Amniotic epithelial cell (primary cell): ENCODE measurements at regions not wholly inside any gene's neighbourhood (a gene's known extent, or its start where the extent isn't known, plus 50 kb on each side); places are given as distances from the start of the nearest gene placed in this dataset.

Source experiments
- DNase-seq: peaks from one replicate; pipeline ENCODE4 v3.0.0-alpha.2; 2010; ENCODE audit warnings: low read depth

DNA sequence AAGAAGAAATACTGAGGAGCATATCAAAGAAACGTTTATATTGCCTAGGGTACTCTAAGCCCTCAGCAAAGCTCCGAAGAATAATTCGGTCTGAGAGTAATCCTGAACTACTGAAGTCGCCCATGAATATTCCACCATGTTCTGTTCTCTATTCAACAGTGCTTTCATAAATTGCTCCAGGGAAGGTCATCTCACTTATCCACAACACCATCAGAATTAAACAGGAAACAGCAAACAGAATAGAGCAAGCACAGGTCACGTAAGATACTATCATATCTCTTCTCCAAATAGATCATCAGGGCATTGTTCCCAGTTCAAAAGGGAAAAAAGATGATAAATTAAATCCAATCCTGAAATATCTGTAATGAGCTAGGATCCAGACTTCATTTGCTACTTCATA is 325.6 kb downstream of the DEPDC1B start:
- DNase-seq: no peak

DNA sequence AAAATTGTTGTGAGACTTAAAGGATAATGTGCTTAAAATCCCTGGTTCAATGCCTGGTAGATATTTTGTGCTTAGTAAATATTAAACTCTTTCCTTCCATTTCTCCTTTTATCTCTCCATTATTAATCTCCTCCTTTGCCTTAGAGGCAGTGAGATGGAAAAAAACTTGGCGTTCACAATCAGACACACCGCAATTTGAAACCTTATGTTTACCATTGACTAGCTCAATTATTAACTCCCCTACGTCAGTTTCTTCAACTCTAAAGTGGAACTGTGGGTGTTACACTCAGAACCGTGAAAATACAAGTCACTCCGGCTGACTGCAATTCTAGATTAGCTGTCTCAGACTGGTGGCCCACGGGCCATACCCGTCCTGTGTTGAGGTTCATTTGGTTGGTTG is 327.2 kb downstream of the DEPDC1B start:
- no peak for DNase-seq

DNA sequence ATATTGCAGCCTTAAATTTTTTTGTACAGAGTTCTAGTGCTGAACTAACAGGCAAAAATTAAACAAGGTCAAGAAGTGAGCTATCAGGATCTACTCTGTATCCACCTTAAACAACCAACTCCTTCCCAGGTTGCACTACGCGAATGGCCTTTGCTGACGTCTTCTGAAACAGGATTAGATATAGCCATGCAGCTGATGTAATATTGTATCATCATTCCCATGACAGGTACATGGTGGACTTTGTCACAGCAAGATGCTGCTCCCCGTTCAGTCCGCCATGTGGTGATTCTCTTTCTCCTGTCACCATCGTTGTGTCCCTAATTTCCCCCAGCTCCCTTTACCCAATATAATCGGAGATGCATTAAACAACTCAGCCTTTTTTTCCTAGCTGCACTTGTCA is 328.9 kb downstream of the DEPDC1B start:
- DNase-seq: no peak

DNA sequence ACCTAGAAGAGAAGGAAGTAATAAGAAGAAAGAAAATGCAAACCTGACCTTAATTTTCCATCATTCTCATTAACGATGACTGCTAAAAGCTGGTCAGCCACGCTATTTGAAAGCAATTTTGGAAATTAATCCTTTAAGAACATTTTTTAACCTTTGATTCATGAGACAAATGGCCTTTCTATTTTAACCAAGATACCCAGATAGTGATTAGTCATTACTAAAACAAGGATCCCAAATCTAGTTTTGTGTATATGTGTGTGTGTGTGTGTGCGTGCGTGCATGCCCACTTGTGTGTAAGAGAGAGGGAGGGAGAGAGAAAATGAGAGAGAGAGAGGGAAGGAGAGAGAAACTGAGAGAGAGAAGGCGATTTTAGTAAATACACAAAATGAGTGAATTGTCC is 329.5 kb downstream of the DEPDC1B start:
- no peak for DNase-seq

DNA sequence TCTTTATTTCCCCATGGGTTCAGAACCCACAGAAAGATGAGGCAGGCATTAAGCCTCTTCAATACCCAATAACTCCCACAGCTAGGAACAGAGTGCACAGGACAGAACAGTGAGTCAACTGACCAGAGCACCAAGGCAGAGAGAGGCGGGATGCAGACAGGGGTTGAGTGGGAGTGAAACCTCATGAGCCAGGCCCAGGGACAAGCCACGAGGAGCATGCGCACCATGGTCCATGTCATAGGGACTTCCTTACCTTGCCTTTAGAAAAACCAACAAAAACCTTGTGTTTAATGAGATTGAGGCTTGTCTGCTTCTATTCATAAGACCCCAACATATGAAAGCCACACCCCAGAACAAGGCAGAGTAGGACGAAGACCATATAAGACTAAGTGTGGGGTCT is 330.6 kb downstream of the DEPDC1B start:
- DNase-seq: no peak

DNA sequence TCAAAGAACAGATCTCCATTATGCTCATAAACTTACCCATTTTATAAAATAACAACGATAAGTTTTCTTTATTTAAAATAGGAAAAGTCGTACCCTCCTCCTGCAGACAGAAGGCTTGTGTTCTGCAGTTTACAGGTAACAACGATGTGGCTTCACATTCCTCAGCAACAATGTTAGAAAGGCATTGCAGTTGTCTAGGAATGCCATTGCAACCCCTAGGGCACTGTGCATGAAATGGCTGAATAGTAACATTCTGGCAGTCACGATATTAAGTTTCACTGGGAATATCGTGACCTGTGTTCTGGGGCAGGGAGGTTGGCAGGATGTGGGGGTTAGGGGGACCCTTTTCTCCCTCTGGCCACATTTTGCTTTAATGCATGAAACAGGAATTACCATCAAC is 331.9 kb downstream of the DEPDC1B start:
- DNase-seq: no peak

DNA sequence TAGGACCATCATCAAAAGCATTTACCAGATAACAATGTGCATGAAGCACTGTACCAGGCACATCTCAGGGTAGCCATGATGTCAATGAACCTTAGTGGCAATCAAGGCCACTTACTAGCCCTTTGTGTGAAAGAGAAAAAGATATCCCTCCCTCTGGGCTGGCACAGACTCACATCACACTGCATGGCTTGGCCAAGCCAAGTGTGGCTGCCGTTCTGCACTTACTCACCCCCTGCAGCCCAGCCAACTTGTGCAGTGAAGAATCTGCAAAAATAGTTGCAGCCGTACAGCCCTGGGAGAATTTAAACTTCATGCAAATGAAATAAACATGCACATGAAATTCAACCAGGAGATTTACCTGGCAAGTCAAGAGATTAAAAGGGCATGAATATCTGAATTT is 333.5 kb downstream of the DEPDC1B start:
- no peak for DNase-seq

DNA sequence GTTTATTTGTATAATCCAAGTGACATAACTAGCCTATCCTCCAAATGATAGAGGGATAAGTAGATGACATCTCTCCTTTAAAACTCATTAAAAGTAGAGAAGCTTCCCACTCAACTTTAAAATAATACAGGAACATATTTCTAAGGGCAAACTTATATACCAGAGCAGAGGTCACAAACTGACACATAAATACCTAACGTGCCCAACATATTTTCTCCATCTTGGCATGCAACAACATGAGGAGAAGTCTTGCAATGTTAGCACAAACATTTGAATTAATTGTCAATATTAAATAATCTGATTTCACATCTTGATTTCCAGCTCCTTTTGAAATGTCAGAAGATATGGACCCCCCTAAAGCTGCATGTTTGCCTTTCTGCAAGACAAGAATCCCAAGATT is 335.0 kb downstream of the DEPDC1B start:
- DNase-seq: no peak

DNA sequence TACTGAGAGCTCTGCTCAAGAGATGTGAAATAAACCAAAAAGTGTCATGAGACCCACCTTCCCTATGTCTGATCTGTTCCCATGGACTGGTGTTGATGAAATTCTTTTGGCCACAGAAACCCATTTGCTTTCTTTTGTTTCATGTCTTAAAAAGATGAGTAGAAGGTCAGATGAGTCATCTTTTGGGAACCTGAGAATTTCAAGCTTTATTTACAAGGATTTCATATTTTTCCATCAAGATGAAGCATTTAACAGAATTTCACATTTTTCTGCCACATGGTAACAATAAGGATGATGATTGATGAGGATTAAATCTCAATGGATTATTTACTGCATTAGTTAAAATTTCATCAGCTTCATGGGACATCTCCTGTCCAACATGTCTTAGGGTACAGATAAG is 337.8 kb downstream of the DEPDC1B start:
- DNase-seq: peak; percentile 74

DNA sequence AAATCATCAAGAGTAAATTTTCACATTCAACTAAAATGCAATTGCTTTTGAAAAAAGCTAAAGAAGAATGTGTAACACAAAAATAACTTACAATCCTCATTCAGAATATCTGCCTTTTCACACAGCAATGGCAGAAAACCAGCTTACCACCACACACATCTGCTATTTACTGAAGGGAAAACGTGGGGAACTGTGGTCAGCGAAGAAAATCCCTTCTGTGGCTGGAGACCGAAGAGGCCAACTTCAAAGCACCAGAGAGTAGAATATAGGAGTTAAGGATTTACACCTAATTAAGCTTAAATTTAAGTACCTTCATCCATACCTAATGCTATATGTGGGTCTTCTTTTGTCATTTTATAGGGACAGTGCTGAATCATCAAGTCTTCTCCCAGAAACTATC is 339.6 kb downstream of the DEPDC1B start:
- no peak for DNase-seq

DNA sequence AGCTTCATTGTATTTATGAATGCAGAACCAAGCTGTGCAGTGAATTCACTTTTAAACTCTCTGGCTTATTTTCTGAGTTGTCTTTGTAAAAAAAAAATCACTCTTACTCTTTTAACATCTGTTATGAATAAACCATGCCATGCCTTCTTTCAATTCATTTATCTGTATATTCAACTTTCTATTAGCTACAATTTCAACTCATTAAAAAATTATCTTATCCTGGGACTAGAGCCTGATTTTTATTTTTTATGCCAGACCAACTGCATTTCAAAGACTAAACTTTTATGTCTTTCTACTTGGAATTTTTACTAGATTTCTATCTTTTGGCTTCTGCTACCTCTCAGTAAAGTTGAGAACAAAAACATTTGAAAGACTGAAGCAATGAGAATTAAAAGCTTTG is 342.7 kb downstream of the DEPDC1B start:
- no peak for DNase-seq

DNA sequence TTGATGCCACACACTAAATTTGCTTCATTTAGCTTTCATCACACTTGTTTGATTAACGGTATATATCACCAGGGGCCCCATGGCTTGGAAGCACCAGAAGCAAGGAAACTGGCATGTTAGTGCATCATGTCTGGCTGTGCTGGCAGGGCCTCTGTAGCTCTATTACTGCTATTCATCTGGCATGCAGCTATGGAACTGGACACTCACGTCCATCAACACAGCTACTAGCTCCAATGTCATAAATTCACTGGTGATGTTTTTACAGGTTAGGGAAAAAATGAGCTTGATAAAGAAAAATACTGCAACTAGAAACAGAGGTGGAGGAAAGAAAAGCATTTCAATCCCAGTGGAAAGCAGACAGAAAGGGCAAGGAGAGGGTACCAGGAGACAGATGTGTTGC is 343.2 kb downstream of the DEPDC1B start:
- no peak for DNase-seq

DNA sequence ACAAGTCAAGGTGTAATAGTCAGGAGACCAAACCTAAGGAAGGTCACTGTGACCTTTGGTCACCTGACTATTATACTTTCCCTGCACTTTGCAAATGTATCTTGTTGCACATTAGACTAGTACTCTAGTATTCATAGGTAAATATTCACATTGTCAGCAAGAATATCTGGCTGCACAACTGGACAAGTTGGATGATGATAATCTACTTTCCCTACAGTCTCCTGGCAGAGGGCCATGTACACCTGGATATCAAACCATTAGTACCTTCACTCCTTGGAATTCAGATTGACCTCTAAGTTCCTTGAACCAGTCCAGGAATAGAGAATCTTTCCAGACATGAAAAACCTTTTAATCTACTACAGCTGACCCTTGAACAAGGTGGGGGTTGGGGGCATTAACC is 344.8 kb downstream of the DEPDC1B start:
- DNase-seq: no peak

DNA sequence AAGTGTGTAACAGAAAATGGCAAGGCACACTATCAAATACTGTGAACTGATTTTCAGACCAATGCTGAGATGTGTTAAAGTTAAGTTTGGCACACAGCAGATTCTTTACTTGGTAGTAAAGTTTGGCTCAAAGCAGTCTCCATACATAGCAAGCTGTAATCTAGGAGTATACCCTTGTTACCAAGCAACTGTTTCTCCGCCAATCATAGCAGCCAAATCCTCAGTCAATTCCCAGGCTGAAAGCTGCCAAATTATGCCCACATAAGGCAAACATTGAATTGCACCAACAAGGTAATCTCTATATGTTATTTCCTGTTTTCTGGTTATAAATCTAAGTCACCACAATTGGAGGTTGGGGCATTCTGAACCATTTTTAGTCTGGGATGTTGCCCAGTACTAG is 345.7 kb downstream of the DEPDC1B start:
- DNase-seq: no peak

DNA sequence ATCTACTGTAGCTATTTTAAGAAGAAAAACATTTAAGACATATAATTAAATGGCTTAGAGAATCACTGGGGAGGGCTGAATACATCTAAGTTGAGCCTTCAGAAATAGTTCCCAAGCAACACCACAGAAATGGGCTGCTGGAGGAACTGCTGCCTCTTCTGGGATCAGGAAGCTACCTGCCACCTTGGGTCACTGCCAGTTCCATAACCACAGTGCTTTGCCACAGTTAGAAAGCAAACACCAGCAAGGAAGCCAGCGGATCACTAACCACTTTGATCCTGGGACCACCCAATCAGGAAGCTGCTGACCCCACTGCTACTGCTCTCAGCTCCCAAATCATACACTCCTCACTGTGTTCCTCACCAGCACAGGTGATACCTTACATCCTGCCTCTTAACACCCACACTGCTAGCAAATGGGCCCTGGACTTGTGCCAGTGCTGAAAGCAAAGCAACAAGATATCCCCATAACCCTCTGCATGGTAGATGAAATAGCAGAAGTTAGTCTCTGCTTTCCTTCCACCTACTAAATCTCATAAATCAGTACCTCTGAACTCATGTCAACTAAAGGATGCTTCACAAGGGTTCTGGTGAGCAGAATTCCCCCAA is 346.9 kb downstream of the DEPDC1B start:
- DNase-seq: no peak

DNA sequence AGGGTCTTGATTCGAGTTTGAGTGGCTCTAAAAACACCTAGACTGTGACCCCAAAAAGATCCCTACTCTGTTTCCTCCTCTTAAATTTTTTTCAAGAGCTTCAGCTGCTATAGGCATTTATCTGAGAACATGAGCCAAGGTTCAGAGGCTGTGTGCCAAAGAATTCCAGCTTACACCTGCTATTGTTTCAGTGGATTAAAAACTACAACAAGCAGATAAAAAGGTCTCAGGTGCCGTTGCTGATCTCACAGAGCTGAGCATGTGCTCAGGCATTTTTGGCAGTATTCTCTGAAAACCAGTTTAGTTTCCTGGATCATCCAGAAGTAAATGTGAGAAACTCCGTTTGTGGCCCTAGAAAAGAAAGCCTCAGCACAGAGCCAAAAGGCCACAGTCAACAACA is 349.2 kb downstream of the DEPDC1B start:
- no peak for DNase-seq

DNA sequence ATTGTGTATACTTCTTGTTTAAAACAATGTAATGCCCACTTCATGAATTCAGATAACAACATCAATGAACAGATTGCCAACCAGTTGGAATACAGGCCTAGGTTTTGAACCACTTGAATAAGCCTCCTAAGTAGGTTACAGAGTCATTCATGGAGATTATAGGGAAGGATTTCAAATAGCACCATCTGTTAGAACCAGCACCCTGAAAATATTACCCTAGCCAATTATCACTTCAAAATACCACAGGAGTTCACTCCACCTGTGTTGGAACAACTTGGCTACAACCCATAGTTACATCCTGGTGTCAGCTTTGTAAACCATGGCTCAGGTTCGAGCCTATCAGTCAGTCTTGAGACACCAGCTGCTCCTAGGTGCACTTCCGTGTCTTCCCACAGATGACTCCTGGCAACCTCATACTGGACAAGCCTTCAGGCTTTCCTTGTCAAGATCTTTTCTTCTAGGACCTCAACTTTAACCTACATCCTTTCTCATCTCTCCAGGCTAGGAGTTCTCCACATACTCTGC is 350.0 kb downstream of the DEPDC1B start:
- no peak for DNase-seq

DNA sequence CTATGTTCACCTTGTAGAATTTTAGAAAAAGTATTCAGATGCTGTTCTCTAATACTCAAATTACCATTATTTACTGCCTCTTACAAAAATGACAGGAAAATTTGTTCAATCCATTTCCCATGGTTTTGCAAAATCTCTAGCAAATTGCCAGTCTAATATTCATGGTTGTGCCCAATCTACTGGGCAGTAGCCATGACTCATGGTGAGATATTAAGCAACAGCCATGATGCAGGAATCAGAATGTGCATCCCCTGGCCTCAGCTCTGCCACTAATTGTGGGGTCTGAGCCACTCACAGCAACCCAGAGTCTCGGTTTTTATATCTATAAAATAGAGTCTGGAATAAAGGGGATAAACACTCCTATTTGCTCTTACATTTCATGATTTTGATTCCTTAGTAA is 353.6 kb downstream of the DEPDC1B start:
- peak; percentile 37 for DNase-seq

DNA sequence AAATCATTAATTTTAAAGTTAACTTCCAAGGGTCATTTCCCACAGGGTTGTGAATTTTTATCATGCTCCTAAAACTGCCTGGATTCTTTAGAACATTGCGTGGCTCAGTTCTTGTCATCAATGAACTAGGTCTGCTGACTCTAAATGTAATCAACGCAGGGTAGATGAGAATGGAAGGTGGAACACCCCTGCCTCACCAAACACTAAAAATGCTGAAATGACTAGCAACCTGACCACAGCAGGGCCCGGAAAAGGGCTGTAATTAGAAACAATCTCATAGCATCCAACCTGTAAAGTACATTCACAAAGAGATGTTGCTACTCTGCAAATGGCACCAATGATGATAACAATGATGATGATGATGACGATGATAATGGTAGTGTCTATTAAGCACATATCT is 356.9 kb downstream of the DEPDC1B start:
- no peak for DNase-seq

DNA sequence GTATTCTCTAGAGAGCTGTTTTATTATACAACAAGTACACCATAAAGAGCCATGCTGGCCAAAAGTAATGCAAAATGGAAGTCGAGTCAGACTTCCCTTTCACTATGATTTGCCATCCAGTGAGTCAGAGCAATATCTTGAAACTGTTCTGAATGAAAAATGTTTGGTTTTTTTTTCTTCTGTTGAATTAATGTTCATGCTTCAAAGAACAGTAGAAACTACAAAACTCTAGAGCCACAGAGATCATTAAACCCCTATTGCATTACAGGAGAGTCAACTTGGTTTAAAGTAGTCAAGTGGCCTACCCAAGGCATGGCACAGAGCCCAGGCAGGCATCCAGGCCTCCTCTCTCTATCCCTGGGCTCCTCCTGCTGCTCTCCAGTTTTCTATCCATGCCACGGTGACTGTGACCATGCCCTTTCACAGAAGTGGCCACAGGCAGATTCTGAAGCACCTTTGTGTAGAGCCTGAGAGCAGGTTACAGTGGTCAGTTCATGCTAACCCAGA is 358.9 kb downstream of the DEPDC1B start:
- DNase-seq: peak; percentile 2

DNA sequence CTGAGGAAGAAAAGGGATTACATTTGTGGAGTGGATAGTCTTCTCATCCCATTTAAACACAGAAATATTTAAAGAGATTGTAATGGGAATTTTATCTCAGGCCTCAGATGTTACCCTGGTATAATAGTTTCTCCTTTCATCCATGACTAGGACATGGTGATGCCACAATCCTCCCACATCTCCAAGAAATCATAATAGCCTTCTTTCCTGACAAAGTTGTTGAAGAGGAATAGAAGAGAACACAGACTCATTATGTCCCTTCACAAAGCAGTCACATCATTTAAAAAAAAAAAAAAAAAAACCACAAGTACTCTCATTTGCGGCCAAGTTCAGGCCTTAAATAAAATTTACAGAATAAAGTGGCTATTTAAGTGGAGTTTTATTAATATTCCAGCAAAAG is 359.6 kb downstream of the DEPDC1B start:
- DNase-seq: no peak

DNA sequence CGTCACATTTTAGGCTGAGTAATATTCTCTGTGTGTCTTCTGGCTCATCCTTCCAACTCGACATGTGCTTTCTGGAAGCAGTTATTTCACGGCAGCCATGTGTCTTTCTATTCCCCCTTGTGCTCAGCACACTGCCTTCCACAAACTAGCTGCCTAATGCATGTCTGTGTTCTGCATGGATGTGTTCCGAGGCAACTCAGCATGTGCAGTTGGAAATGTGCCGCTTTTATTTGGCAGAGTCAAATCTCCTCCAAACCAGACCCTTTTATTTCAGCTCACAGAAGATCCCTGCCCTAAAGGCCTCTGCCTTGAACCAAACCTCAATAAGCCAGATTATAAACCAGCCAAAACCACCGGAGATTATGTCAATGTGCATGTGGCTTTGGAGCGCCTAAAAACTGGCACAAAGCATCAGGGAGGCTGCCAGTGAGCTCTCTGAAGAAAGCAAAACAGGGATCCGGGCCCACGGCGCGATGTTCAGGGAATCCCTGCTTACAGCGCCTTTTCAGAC is 360.2 kb downstream of the DEPDC1B start:
- DNase-seq: no peak

DNA sequence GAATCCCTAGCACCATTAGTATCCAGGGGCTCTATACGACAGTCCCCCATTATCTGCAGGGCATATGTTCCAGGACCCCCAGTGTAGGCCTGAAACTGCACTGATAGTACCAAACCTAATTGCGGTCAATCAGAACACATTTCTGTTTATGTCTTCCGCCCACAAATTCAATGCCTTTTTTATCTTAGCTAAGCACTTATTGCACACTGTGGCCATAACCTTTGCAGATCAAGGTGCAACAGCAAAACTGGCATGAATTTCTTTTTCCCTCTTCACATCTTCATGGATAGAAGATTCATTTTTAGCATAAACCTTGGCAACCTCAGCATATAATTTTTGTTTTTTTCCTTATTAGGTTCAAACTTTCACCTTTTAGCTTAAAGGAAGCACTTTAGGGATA is 361.1 kb downstream of the DEPDC1B start:
- DNase-seq: no peak

DNA sequence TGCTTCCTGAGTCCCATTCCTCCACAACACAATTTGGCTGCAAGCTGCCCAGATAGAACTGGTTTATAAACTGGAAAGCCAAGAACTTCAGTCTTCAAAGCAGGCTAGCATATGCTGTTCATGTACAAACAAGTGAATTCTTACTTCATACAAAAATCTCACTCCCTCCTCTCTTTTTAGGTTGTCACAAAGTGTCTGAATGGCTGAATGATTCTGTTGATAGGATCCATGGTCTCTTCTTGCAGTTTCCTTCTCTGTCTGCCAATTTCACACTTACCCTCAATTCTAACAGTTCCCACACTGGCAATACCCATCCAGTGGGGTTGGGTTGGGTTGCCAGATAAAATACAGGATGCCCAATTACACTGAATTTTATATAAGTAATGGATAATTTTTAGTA is 363.5 kb downstream of the DEPDC1B start:
- DNase-seq: no peak
